ENCODE measurements at regions not wholly inside any gene's neighbourhood (a gene's known extent, or its start where the extent isn't known, plus 50 kb on each side); places are given as distances from the start of the nearest gene placed in this dataset.

DNA sequence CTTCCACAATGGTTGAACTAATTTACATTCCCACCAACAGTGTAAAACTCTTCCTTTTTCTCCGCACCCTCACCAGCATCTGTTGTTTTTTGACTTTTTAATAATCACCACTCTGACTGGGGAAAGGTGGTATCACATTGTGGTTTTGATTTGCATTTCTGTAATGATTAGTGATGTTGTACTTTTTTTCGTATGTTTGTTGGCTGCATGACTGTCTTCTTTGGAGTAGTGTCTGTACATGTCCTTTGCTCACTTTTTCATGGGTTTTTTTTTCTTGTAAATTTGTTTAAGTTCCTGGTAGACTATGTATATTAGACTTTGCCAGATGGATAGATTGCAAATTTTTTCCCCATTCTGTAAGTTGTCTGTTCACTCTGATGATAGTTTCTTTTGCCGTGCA is 574.8 kb downstream of the KCNJ3 start:
- no peak overlapping the region for H3K9ac ChIP-seq (ENCODE audit: low read length)
- H2BK15ac ChIP-seq (ENCODE audit: low read depth, poor library complexity, severe bottlenecking) = no peak overlapping the region
- no peak overlapping the region for H3K27ac ChIP-seq (ENCODE audit: low read length, poor library complexity, severe bottlenecking)
- no peak overlapping the region for H2BK120ac ChIP-seq (ENCODE audit: low read depth, low read length)
- H3K79me1 ChIP-seq (replicated peaks; ENCODE audit: low read length, poor library complexity, severe bottlenecking) = no peaks in the 10 kb centered on the region
- no peak overlapping the region for H3K4me3 ChIP-seq (ENCODE audit: insufficient read depth in 1 of 2, low read depth in 1 of 2, low read length in 2 of 2)
- H4K91ac ChIP-seq (ENCODE audit: low read length) = no peak overlapping the region
- no peaks in the 10 kb centered on the region for H3K4me1 ChIP-seq (ENCODE audit: control insufficient read depth, insufficient read depth, low read depth, low read length)
- H2AK5ac ChIP-seq (ENCODE audit: low read length, severe bottlenecking) = no peak overlapping the region
- 80% methylated on average over 2 of the region's 3 CpGs for WGBS
- H3K36me3 ChIP-seq (ENCODE audit: control insufficient read depth in 1 of 2, insufficient read depth in 2 of 2, low read depth in 1 of 2, low read length in 2 of 2) = no peaks in the 10 kb centered on the region
- H2BK12ac ChIP-seq (ENCODE audit: low read length in 2 of 2) = no peak overlapping the region
- no peak overlapping the region for H3K18ac ChIP-seq (ENCODE audit: low read depth in 1 of 2, low read length in 2 of 2)
- H3K27me3 ChIP-seq (ENCODE audit: control insufficient read depth in 1 of 2, insufficient read depth in 1 of 2, low read length in 2 of 2) = no peaks in the 10 kb centered on the region
- no peak overlapping the region for H3K23ac ChIP-seq (ENCODE audit: low read length in 2 of 2)
- H3K9me3 ChIP-seq (ENCODE audit: control insufficient read depth, low read length) = no peaks in the 10 kb centered on the region
- no peak overlapping the region for H3K4ac ChIP-seq (ENCODE audit: low read depth in 1 of 2, low read length in 2 of 2)
- H3K4me2 ChIP-seq (ENCODE audit: low read length, poor library complexity, severe bottlenecking) = no peak overlapping the region
- no peak overlapping the region for H4K8ac ChIP-seq (ENCODE audit: low read length)
- H3K14ac ChIP-seq (ENCODE audit: low read length in 2 of 2) = no peak overlapping the region
- no peak for DNase-seq
- H2BK5ac ChIP-seq (ENCODE audit: low read depth, low read length, poor library complexity, severe bottlenecking) = no peak overlapping the region
- H2AFZ ChIP-seq (ENCODE audit: low read depth, low read length) = no peak overlapping the region

DNA sequence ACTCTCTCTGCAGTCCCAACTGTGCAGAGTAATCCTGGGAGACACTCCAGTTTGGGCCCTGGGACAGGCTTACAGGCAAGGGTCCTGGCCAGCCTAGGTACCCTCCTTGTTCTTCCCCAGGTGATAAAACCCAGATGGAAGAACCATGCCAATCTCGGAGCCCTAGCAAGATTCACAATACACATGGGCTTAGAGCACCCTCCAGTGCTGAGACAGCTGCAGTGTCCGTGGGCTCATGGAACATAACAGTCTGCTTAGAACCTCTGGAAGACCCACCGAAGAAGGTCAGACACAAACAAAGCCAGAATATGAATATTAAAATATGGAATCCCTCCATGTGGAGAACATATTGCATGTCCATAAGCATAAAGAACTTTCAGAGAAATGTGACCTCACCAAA is 568.1 kb downstream of the KCNJ3 start:
- no peak overlapping the region for H3K14ac ChIP-seq (ENCODE audit: low read length in 2 of 2)
- no peak overlapping the region for H2BK12ac ChIP-seq (ENCODE audit: low read length in 2 of 2)
- H3K27ac ChIP-seq (ENCODE audit: low read length, poor library complexity, severe bottlenecking) = no peak overlapping the region
- no peak overlapping the region for H2AFZ ChIP-seq (ENCODE audit: low read depth, low read length)
- H2BK5ac ChIP-seq (ENCODE audit: low read depth, low read length, poor library complexity, severe bottlenecking) = no peak overlapping the region
- no peak overlapping the region for H3K23ac ChIP-seq (ENCODE audit: low read length in 2 of 2)
- no peaks in the 10 kb centered on the region for H3K27me3 ChIP-seq (ENCODE audit: control insufficient read depth in 1 of 2, insufficient read depth in 1 of 2, low read length in 2 of 2)
- H2BK120ac ChIP-seq (ENCODE audit: low read depth, low read length) = no peak overlapping the region
- H3K4me3 ChIP-seq (ENCODE audit: insufficient read depth in 1 of 2, low read depth in 1 of 2, low read length in 2 of 2) = no peak overlapping the region
- H2AK5ac ChIP-seq (ENCODE audit: low read length, severe bottlenecking) = no peak overlapping the region
- H3K4ac ChIP-seq (ENCODE audit: low read depth in 1 of 2, low read length in 2 of 2) = no peak overlapping the region
- no peaks in the 10 kb centered on the region for H3K36me3 ChIP-seq (ENCODE audit: control insufficient read depth in 1 of 2, insufficient read depth in 2 of 2, low read depth in 1 of 2, low read length in 2 of 2)
- no peaks in the 10 kb centered on the region for H3K4me1 ChIP-seq (ENCODE audit: control insufficient read depth, insufficient read depth, low read depth, low read length)
- H3K79me1 ChIP-seq (replicated peaks; ENCODE audit: low read length, poor library complexity, severe bottlenecking) = no peaks in the 10 kb centered on the region
- H2BK15ac ChIP-seq (ENCODE audit: low read depth, poor library complexity, severe bottlenecking) = no peak overlapping the region
- H3K4me2 ChIP-seq (ENCODE audit: low read length, poor library complexity, severe bottlenecking) = no peak overlapping the region
- 38% methylated on average over 1 of the region's 3 CpGs for WGBS
- peaks cover 9% of the 10 kb centered on the region for H3K9me3 ChIP-seq (ENCODE audit: control insufficient read depth, low read length)
- no peak overlapping the region for H4K8ac ChIP-seq (ENCODE audit: low read length)
- H3K9ac ChIP-seq (ENCODE audit: low read length) = no peak overlapping the region
- no peak overlapping the region for H3K18ac ChIP-seq (ENCODE audit: low read depth in 1 of 2, low read length in 2 of 2)
- DNase-seq = no peak
- no peak overlapping the region for H4K91ac ChIP-seq (ENCODE audit: low read length)

DNA sequence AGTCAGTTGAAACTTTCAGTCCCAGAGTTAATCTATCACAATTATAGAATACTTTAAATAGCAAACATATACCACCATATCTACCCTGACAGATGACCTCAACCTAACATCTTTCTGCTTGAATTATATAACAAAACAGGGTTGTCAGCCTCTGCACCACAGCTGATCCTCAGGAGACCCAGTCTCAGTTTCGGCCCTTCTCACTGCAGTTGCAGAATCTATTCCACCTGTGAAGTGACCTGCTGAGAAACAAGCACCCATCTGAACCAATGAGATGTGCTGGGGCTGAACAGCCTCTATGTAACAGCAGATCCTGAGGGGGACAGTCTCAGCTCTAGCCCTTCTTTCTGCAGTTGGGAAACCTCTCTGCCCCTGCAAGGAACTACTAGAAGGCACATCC is 567.6 kb downstream of the KCNJ3 start:
- Histone ChIP-seq H2BK12ac (ENCODE audit: low read length in 2 of 2) (no peak overlapping the region), H3K27ac (ENCODE audit: low read length, poor library complexity, severe bottlenecking) (no peak overlapping the region), H3K79me1 (replicated peaks; ENCODE audit: low read length, poor library complexity, severe bottlenecking) (no peaks in the 10 kb centered on the region), H4K8ac (ENCODE audit: low read length) (no peak overlapping the region), H3K18ac (ENCODE audit: low read depth in 1 of 2, low read length in 2 of 2) (no peak overlapping the region), H3K4me3 (ENCODE audit: insufficient read depth in 1 of 2, low read depth in 1 of 2, low read length in 2 of 2) (no peak overlapping the region), H2BK120ac (ENCODE audit: low read depth, low read length) (no peak overlapping the region), H4K91ac (ENCODE audit: low read length) (no peak overlapping the region), H3K4me1 (ENCODE audit: control insufficient read depth, insufficient read depth, low read depth, low read length) (no peaks in the 10 kb centered on the region), H3K27me3 (ENCODE audit: control insufficient read depth in 1 of 2, insufficient read depth in 1 of 2, low read length in 2 of 2) (no peaks in the 10 kb centered on the region), H3K23ac (ENCODE audit: low read length in 2 of 2) (no peak overlapping the region), H3K9me3 (ENCODE audit: control insufficient read depth, low read length) (peaks cover 9% of the 10 kb centered on the region), H3K4ac (ENCODE audit: low read depth in 1 of 2, low read length in 2 of 2) (no peak overlapping the region), H2BK5ac (ENCODE audit: low read depth, low read length, poor library complexity, severe bottlenecking) (no peak overlapping the region), H3K36me3 (ENCODE audit: control insufficient read depth in 1 of 2, insufficient read depth in 2 of 2, low read depth in 1 of 2, low read length in 2 of 2) (no peaks in the 10 kb centered on the region), H3K4me2 (ENCODE audit: low read length, poor library complexity, severe bottlenecking) (no peak overlapping the region), H2BK15ac (ENCODE audit: low read depth, poor library complexity, severe bottlenecking) (no peak overlapping the region), H2AFZ (ENCODE audit: low read depth, low read length) (no peak overlapping the region), H2AK5ac (ENCODE audit: low read length, severe bottlenecking) (no peak overlapping the region), H3K9ac (ENCODE audit: low read length) (no peak overlapping the region), H3K14ac (ENCODE audit: low read length in 2 of 2) (no peak overlapping the region)
- DNase-seq = no peak
- WGBS = 82% methylated on average over 1 of the region's 1 CpG

DNA sequence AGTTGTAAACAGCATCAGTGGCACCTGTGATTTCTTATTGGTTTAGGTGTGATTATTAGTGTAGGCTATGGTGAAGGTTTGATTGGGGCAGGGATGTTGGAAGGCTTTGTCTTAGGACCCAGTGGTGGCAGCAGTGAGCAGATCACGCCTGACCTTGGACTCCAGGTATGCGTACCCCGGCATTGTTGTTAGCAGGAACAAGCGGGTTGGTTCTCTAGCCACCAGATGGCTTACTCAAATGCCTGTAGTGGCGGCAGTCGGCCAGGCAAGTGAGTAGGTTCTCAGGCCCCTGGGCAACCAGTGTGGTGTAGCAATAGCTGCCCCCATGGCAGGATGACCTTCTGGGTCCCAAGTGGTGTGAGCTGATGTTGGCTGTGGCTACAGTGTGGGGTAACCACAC is 558.3 kb downstream of the KCNJ3 start:
- Histone ChIP-seq H4K8ac (ENCODE audit: low read length) (no peak overlapping the region), H4K91ac (ENCODE audit: low read length) (no peak overlapping the region), H3K18ac (ENCODE audit: low read depth in 1 of 2, low read length in 2 of 2) (no peak overlapping the region), H2BK12ac (ENCODE audit: low read length in 2 of 2) (no peak overlapping the region), H2BK120ac (ENCODE audit: low read depth, low read length) (no peak overlapping the region), H3K4me3 (ENCODE audit: insufficient read depth in 1 of 2, low read depth in 1 of 2, low read length in 2 of 2) (no peak overlapping the region), H2AFZ (ENCODE audit: low read depth, low read length) (no peak overlapping the region), H3K14ac (ENCODE audit: low read length in 2 of 2) (no peak overlapping the region), H3K27me3 (ENCODE audit: control insufficient read depth in 1 of 2, insufficient read depth in 1 of 2, low read length in 2 of 2) (no peaks in the 10 kb centered on the region), H2BK15ac (ENCODE audit: low read depth, poor library complexity, severe bottlenecking) (no peak overlapping the region), H3K23ac (ENCODE audit: low read length in 2 of 2) (no peak overlapping the region), H2BK5ac (ENCODE audit: low read depth, low read length, poor library complexity, severe bottlenecking) (no peak overlapping the region), H3K27ac (ENCODE audit: low read length, poor library complexity, severe bottlenecking) (no peak overlapping the region), H3K9me3 (ENCODE audit: control insufficient read depth, low read length) (no peaks in the 10 kb centered on the region), H3K4me1 (ENCODE audit: control insufficient read depth, insufficient read depth, low read depth, low read length) (no peaks in the 10 kb centered on the region), H3K4me2 (ENCODE audit: low read length, poor library complexity, severe bottlenecking) (no peak overlapping the region), H3K9ac (ENCODE audit: low read length) (no peak overlapping the region), H2AK5ac (ENCODE audit: low read length, severe bottlenecking) (no peak overlapping the region), H3K79me1 (replicated peaks; ENCODE audit: low read length, poor library complexity, severe bottlenecking) (no peaks in the 10 kb centered on the region), H3K36me3 (ENCODE audit: control insufficient read depth in 1 of 2, insufficient read depth in 2 of 2, low read depth in 1 of 2, low read length in 2 of 2) (no peaks in the 10 kb centered on the region), H3K4ac (ENCODE audit: low read depth in 1 of 2, low read length in 2 of 2) (no peak overlapping the region)
- WGBS = 81% methylated on average over 6 of the region's 6 CpGs
- DNase-seq = no peak
